ENCODE measurements at regions not wholly inside any gene's neighbourhood (a gene's known extent, or its start where the extent isn't known, plus 50 kb on each side); places are given as distances from the start of the nearest gene placed in this dataset.
A peak's percentile ranks its signal among the peaks of the same experiment; 100 is the strongest.

DNA sequence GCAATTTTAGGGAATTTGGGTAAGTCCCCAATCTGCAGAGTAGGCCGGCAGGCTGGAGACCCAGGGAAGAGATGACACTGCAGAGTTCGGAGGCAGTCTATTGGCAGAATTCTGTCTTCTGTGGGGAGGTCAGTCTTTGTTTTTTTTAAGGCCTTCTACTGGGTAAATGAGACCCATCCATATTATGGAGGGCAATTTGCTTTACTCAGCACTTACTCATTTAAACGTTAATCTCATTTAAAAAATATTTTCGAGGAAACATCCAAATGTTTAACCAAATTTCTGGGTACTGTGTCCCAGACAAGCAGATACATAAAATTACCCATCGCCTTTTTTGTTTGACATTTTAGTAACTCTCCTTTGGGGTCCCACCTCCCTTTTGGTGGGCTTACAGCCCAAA, 139.5 kb downstream of the IRS1 start:
- no peak for DNase-seq (ENCODE audit: low spot score)
- no peaks in the 10 kb centered on the region for H3K9me3 ChIP-seq
- H3K27me3 ChIP-seq (replicated peaks; ENCODE audit: insufficient read depth), result no peaks in the 10 kb centered on the region
- H3K36me3 ChIP-seq, result no peaks in the 10 kb centered on the region
- H3K4me3 ChIP-seq, result no peak overlapping the region
- peaks cover 7% of the 10 kb centered on the region for H3K4me1 ChIP-seq (replicated peaks)
- no peak for TF ChIP-seq POLR2AphosphoS5 (IDR thresholded peaks at IDR 0.05)
- H3K27ac ChIP-seq, result no peak overlapping the region
- intact Hi-C loops (cut with DNase I), result no loop called here
- WGBS, result 92% methylated on average over 5 of the region's 5 CpGs

DNA sequence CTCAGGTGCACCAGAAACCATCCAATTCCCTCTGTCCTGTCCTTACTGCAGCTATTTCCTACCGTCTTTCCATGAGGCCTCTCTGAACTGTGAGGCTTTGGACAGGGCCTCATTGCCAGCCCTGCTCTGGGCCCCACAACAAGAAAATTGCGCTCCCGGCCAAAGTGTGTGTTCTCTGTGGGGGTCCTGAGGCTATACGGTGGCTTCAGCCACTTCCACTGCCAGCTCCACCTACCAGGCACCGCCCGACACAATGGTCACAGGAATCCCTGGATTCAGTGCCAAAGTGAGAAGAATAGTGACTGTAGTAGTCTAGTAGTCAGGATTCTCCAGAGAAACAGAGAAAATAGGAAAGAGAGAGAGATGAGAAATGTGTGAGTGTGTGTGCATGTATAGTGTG, 140.2 kb downstream of the IRS1 start:
- Histone ChIP-seq H3K4me1 (replicated peaks) (peaks cover 7% of the 10 kb centered on the region), H3K27me3 (replicated peaks; ENCODE audit: insufficient read depth) (no peaks in the 10 kb centered on the region), H3K4me3 (no peak overlapping the region), H3K36me3 (no peaks in the 10 kb centered on the region), H3K9me3 (no peaks in the 10 kb centered on the region), H3K27ac (peak overlapping the region in 1 of 2 donors; percentile 54)
- intact Hi-C loops (cut with DNase I), result loop anchor here (10.0 kb wide), 1 partner anchor 135 kb away; the partner anchor contains the start of gene IRS1
- DNase-seq (ENCODE audit: low spot score), result no peak
- 86% methylated on average over 6 of the region's 6 CpGs for WGBS
- TF ChIP-seq POLR2AphosphoS5 (IDR thresholded peaks at IDR 0.05) (no peak), POLR2A (IDR thresholded peaks at IDR 0.05) (no peak), CTCF (IDR thresholded peaks at IDR 0.05) (no peak)

- TF ChIP-seq POLR2A (IDR thresholded peaks at IDR 0.05) (no peak), CTCF (IDR thresholded peaks at IDR 0.05) (no peak), POLR2AphosphoS5 (IDR thresholded peaks at IDR 0.05) (peak; percentile 87)
- Histone ChIP-seq H3K4me1 (replicated peaks) (peaks cover 7% of the 10 kb centered on the region), H3K27me3 (replicated peaks; ENCODE audit: insufficient read depth) (no peaks in the 10 kb centered on the region), H3K4me3 (no peak overlapping the region), H3K36me3 (no peaks in the 10 kb centered on the region), H3K9me3 (no peaks in the 10 kb centered on the region), H3K27ac (peak overlapping the region; percentile 8 to 54)
- DNase-seq (ENCODE audit: low spot score), result peak; percentile 76
- 35% methylated on average over 2 of the region's 2 CpGs for WGBS
- intact Hi-C loops (cut with DNase I), result loop anchor here (10.0 kb wide), 1 partner anchor 136 kb away; the partner anchor contains the start of gene IRS1
Measured at GRCh38 chr2:226658555-226658954, 141.1 kb downstream of the IRS1 start.

DNA sequence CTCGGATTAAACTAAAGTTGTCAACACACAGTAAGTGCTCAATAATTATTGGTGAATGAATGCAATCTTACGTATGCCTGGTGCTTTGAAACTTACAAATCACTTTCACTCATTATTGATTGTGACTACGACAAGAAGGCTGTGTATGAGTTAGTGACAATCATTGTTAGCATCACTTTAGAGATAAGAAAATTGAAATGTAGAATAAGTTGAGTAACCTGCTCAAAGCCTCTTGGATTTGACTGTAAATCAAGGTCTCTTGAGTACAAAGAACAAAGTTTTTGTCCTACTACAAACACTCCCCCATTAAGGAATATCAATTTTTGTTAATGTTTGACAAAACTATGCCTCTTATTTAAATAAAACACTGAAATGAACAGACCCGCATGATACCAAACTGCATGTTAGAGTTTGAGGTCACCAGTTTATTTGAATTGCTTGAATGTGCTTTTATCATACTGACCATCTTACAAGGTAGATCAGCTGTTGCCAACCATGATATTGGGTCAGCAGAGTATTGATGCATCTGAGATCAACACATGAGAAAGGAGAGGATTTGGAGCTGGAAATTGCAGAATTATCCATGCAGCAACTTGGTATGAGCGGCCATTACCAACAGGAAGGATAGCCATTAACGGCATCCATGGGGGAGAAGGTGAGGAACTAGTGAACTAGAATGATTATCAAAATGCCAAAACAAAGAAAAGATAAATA, 142.1 kb downstream of the IRS1 start:
- Histone ChIP-seq H3K36me3 (no peaks in the 10 kb centered on the region), H3K4me1 (replicated peaks) (peaks cover 7% of the 10 kb centered on the region), H3K27me3 (replicated peaks; ENCODE audit: insufficient read depth) (no peaks in the 10 kb centered on the region), H3K4me3 (no peak overlapping the region), H3K9me3 (no peaks in the 10 kb centered on the region), H3K27ac (no peak overlapping the region)
- 96% methylated on average over 6 of the region's 6 CpGs for WGBS
- no peak for TF ChIP-seq POLR2A (IDR thresholded peaks at IDR 0.05)
- no peak for TF ChIP-seq CTCF (IDR thresholded peaks at IDR 0.05)
- TF ChIP-seq POLR2AphosphoS5 (IDR thresholded peaks at IDR 0.05), result no peak
- DNase-seq (ENCODE audit: low spot score), result no peak
- intact Hi-C loops (cut with DNase I), result loop anchor here (10.0 kb wide), 1 partner anchor 137 kb away; the partner anchor contains the start of gene IRS1

DNA sequence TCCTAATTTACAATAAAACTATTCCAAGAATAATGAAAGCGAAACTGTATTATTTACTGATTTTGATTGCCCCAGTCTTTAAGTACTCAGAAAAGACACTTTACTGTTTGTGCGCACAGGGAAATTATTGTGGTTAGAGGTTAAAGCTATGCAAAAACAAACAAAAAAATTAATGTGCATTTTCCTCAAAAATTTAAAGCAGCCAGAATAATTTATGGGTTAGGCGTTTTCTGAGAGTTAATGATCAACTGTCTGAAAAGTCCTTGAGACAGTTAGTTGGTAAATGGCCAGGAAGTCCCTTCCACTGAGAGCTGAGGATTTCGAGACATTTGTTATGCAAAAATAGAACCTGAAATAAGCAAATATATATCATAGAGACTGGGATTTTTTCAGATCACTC, 143.3 kb downstream of the IRS1 start:
- Histone ChIP-seq H3K9me3 (no peaks in the 10 kb centered on the region), H3K27ac (no peak overlapping the region), H3K4me1 (replicated peaks) (peaks cover 7% of the 10 kb centered on the region), H3K4me3 (no peak overlapping the region), H3K36me3 (no peaks in the 10 kb centered on the region), H3K27me3 (replicated peaks; ENCODE audit: insufficient read depth) (no peaks in the 10 kb centered on the region)
- no peak for TF ChIP-seq POLR2AphosphoS5 (IDR thresholded peaks at IDR 0.05)
- no peak for TF ChIP-seq CTCF (IDR thresholded peaks at IDR 0.05)
- TF ChIP-seq POLR2A (IDR thresholded peaks at IDR 0.05), result no peak
- DNase-seq (ENCODE audit: low spot score), result no peak
- intact Hi-C loops (cut with DNase I), result loop anchor here (10.0 kb wide), 1 partner anchor 138 kb away; the partner anchor contains the start of gene IRS1
- WGBS, result 46% methylated on average over 4 of the region's 4 CpGs
